CD4-positive, alpha-beta T cell treated with Interferon alpha-2 for 1 hour (primary cell): ENCODE measurements at regions not wholly inside any gene's neighbourhood (a gene's known extent, or its start where the extent isn't known, plus 50 kb on each side); places are given as distances from the start of the nearest gene placed in this dataset.
"Not testable (repeated sequence)": the region's sequence is repeated elsewhere in the genome, so short reads cannot be mapped to it uniquely, and the experiment has no call there.

Experiments used
- DNase-seq, 2 donors: peaks; one replicate each; pipeline ENCODE4 v3.0.0-alpha.2; 2020 to 2022

DNA sequence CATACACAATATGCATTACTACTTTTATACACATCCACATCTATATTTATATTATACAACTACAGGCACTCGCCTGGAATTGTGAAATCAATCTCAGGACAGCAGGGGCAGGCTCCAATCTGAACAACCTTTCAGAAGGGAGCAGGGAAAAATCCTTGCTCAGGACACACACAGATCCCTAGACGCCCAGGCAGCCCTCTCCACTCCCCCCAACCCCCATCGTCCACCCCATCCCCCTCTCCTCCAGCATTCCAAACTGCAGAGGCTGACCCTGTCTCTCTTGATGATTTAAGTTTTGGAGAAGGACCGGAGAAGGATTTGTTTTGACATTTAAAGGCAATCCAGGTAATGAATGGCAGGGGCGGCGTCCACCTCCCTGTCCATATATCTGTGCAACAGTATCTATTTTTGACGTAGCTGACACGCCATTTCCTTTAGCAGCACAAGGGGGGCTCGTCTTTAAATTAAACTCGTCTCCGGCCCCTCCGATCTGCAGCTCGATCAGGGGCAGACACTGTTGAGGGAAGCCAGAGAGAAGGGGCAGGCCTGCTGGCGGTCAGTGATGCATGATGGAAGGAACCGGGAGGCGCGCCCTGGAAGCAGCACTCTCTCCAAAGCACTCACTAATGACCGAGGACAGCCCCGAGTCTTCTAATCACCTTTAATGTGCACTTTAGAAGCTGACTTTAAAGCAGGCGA, 95.0 kb upstream of the TBX5 start:
- DNase-seq = no peak

DNA sequence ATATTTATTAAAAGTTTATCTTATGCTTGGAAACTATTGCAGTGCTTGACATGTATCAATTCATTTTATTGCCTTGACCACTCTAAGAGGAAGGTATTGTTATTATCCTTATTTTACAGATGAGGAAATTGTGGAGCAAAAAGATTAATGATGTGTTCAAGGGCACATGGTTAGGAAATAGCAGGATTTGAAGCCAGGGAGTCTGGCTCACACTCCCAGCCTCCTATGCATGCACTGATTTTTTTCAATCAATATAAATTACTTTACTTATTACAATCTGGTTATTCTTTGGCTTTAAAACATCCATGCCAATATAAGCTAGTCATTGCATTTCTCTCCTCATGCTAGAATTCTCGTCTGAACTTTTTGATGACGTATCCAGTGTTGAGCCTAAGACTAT, 94.2 kb upstream of the TBX5 start:
- DNase-seq = no peak

DNA sequence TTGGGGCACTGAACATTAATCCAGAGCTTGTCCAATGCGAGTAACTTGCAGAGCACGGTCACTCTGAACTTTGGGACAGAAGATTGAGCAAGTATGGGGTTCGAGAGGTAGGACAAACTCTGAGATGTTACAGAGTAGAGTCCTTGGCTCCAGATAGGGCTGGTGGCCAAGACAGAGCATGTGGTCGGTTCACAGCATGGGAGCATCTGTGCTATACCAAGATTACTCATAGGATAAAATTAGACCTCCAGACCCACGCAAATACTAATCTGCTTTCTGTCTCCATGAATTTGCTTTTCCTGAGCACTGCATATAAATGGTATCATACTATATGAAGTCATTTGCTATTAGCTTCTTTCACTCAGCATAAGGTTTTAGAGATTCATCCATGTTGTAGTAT, 93.4 kb upstream of the TBX5 start:
- DNase-seq = no peak

- no peak for DNase-seq
Observed at GRCh38 chr12:114491916-114492315, 86.0 kb upstream of the TBX5 start.

GRCh38 chr12:114484822-114485459, 79.0 kb upstream of the TBX5 start:
- not testable (repeated sequence) for DNase-seq

DNA sequence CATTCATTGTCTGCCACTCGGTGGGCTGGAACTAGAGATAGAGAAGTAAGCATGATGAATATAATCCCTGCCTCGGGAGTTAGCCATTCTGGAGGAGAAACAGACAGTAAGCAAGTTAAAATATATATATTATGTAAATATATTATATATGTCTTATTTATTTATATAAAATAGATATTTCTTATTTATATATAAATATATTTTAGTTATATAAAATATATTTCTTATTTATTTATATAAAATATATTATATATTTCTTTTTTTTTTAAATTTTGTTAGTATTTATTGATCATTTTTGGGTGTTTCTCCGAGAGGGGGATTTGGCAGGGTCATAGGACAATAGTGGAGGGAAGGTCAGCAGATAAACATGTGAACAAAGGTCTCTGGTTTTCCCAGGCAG, 78.1 kb upstream of the TBX5 start:
- no peak for DNase-seq

DNA sequence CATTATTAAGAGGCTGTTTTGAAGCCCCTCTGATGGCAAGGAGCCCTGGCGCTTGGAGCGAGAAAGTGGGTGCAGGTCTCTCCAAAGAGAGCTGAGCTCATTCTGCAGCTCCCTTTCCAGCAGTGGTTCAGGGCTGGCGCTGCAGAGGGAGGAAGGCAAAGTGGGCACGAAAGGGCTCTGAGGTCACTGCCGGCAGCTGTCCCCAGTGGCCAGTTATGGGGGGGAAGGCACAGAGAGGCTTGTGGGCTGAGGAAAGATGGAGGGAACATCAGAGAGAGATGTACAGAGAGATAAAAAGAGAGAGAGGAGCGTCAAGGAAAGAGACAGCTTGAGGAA, 75.2 kb upstream of the TBX5 start:
- DNase-seq = no peak

GRCh38 chr12:114480337-114481199, 74.6 kb upstream of the TBX5 start:
- DNase-seq = no peak

GRCh38 chr12:114479831-114480230, 73.9 kb upstream of the TBX5 start:
- DNase-seq = no peak

GRCh38 chr12:114478865-114479264, 72.9 kb upstream of the TBX5 start:
- DNase-seq = no peak

DNA sequence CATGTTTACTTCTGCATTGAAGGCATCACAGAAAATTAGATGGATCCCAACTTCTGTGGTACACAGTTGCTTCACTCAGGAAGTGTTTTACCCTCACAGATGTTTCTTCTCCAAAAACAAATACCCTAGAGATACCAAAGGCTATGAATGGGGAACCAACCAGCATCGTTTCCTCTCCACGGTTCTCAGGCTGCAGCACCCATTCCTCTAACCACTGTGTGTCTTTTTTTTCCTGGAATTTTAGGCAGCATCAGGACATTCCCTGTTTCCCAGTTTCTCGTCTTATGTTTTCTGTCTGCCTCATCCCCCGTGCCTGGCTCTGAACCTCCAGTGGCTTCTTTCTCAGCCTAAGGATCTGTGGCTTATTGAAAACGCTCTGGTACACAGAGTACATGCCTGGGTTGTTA, 72.0 kb upstream of the TBX5 start:
- no peak for DNase-seq

- DNase-seq = no peak
Observed at GRCh38 chr12:114476159-114476558, 70.2 kb upstream of the TBX5 start.

DNA sequence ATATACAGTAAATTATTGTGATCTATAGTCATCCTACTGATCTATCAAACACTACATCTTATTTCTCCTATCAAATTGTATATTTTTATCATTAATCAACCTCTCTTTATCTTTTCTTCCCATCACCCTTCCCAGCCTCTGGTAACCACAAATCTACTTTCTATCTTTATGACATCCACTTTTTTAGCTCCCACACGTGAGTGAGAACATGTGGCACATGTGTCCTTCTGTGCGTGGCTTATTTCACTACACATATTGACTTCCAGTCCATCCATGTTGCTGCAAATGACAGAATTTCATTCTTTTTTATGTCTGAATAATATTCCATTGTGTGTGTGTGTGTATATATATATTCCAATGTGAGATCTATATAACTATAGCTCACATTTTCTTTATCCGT, 67.8 kb upstream of the TBX5 start:
- DNase-seq = no peak

DNA sequence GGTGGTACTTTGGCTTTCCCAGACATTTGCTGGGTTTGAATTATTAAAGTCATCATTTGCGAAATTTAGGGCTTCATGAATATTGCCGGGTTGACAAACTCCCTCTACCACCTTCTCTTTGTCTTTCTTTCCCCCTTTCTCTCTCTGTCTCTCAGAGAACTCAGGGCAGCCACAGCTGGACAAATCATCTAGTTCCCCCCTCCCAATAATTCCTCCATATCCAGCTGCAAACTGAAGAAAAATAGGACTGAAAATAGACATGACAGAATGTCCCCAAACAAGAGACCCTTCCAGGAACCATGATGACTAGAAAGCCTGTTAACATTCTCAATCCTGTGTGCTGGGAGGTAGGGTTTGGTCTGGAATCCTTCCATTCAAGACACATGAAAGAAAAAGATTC, 67.1 kb upstream of the TBX5 start:
- no peak for DNase-seq

DNA sequence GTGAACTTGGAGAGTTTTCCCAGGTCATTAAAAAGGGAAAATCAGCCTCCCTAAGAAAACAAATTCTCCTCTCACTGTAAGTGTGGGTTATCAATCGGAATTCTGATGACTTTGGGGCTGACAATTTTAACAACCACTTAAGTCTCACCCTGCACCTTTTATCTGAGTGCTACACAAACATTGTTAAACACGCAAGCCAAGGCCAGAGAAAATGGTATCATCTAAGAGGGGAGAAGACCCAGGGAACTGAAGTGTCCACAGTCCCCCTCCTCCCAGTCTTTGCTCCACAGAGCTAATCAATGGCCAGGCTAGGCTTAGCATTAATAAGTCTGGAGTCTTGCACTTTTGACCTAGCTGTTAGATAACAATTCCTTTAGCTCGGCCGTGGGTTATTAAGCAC, 51.7 kb upstream of the TBX5 start:
- no peak for DNase-seq
